HCT116 (cell line): ENCODE measurements at regions not wholly inside any gene's neighbourhood (a gene's known extent, or its start where the extent isn't known, plus 50 kb on each side); places are given as distances from the start of the nearest gene placed in this dataset.

ENCODE experiments used
- ATAC-seq: fragments of 200-7000 bp; cut with Tn5 transposase; 2 replicates; pipeline ENCODE4 v1.9.1; 2020; ENCODE audit warnings: mild to moderate bottlenecking, moderate library complexity
- BruUV-seq: library from RNA; stranded (reverse); fragments of 400-500 nt; replicated peaks from 2 replicates; lab custom pipeline; 2021; lab: Mats Ljungman, UMichigan
- CTCF ChIA-PET: fragments of 300-600 bp; sonication (Branson Sonifier 250); formaldehyde crosslinking; loops from one replicate; lab custom pipeline; 2021; ENCODE audit warnings: antibody characterized with exemption; lab: Charles Lee
- POLR2A ChIA-PET: fragments of 300-600, 350-600 bp; sonication (Branson Sonifier 250); formaldehyde crosslinking; loops from one replicate; lab custom pipeline; 2021; ENCODE audit warnings: antibody characterized with exemption; lab: Charles Lee
- RAD21 ChIA-PET, 2 experiments: fragments of 300-600 bp; sonication (Branson Sonifier 250); formaldehyde crosslinking; loops; one replicate each; lab custom pipeline; 2023; ENCODE audit warnings: low total read pairs in 2 of 2; ENCODE audit not compliant: uncharacterized antibody in 2 of 2, unreplicated experiment in 2 of 2, low non-redundant PET in 1 of 2; lab: Charles Lee
- DNase-seq: peaks from one replicate; pipeline ENCODE4 v3.0.0-alpha.2; 2010; ENCODE audit warnings: low read depth, low spot score
- H2AFZ ChIP-seq: fragments of 200-600 bp; shearing (Covaris generic), sonication (generic); 2 replicates; pipeline ENCODE4 v1.6.1; 2017; ENCODE audit warnings: low read depth, mixed run types, mixed read lengths, antibody characterized with exemption, low read length; ENCODE audit not compliant: poor library complexity, severe bottlenecking
- H3K27ac ChIP-seq: 2 replicates; pipeline ENCODE4 v1.5.1; 2012; ENCODE audit warnings: low read depth, low read length
- H3K27me3 ChIP-seq: fragments of 200-600 bp; sonication (generic); 2 replicates; pipeline ENCODE4 v1.6.1; 2016; ENCODE audit warnings: mixed run types, low read length, mixed read lengths; ENCODE audit not compliant: insufficient read depth
- H3K36me3 ChIP-seq, 2 experiments: fragments of 200-500 bp in 1 of 2; fragments of 200-600 bp in 1 of 2; sonication (Bioruptor generic) in 1 of 2; sonication (generic) in 1 of 2; 2 replicates each; pipeline versions ENCODE4 v1.5.1 to v1.6.1; 2014 to 2016; ENCODE audit warnings: low read length in 2 of 2, inconsistent platforms in 1 of 2, mixed read lengths in 1 of 2, mixed run types in 1 of 2; ENCODE audit not compliant: insufficient read depth in 2 of 2, control insufficient read depth in 1 of 2
- H3K4me1 ChIP-seq, 2 experiments: fragments of 200-600 bp in 1 of 2; sonication (generic) in 1 of 2; 2 replicates each; pipeline versions ENCODE4 v1.5.1 to v1.6.1; 2012 to 2017; ENCODE audit warnings: low read length in 2 of 2, inconsistent platforms in 1 of 2, mild to moderate bottlenecking in 1 of 2, mixed read lengths in 1 of 2, mixed run types in 1 of 2, moderate library complexity in 1 of 2; ENCODE audit not compliant: insufficient read depth in 2 of 2, control insufficient read depth in 1 of 2
- H3K4me2 ChIP-seq: fragments of 200-600 bp; sonication (generic); 2 replicates; pipeline ENCODE4 v1.6.1; 2017; ENCODE audit warnings: mixed run types, low read length, mixed read lengths
- H3K4me3 ChIP-seq, 2 experiments: fragments of 200-600 bp in 1 of 2; sonication (generic) in 1 of 2; replicated peaks in 1 of 2; 2 replicates each; pipeline ENCODE4 v1.5.1; 2011 to 2016; ENCODE audit warnings: low read length in 2 of 2, control low read depth in 1 of 2, low read depth in 1 of 2, mild to moderate bottlenecking in 1 of 2, mixed read lengths in 1 of 2, mixed run types in 1 of 2
- H3K79me2 ChIP-seq: fragments of 200-600 bp; sonication (generic); 2 replicates; pipeline ENCODE4 v1.6.1; 2017; ENCODE audit warnings: mild to moderate bottlenecking, mixed run types, low read length, moderate library complexity, mixed read lengths; ENCODE audit not compliant: insufficient read depth
- H3K9ac ChIP-seq: fragments of 200-600 bp; sonication (generic); 2 replicates; pipeline ENCODE4 v1.6.1; 2016; ENCODE audit warnings: low read length, mixed read lengths
- H3K9me2 ChIP-seq: fragments of 200-600 bp; sonication (generic), shearing (Covaris generic); 2 replicates; pipeline ENCODE4 v1.6.1; 2017; ENCODE audit warnings: mixed run types, mild to moderate bottlenecking, moderate library complexity; ENCODE audit not compliant: insufficient read depth
- H3K9me3 ChIP-seq, 2 experiments: fragments of 200-500 bp in 1 of 2; fragments of 200-600 bp in 1 of 2; sonication (Bioruptor generic) in 1 of 2; sonication (generic) in 1 of 2; 2 replicates each; pipeline ENCODE4 v1.6.1; 2014 to 2017; ENCODE audit warnings: low read length in 2 of 2, mixed read lengths in 2 of 2, inconsistent platforms in 1 of 2, low read depth in 1 of 2, mild to moderate bottlenecking in 1 of 2, mixed run types in 1 of 2, moderate library complexity in 1 of 2; ENCODE audit not compliant: control insufficient read depth in 1 of 2, insufficient read depth in 1 of 2
- H4K20me1 ChIP-seq: fragments of 200-600 bp; sonication (generic), shearing (Covaris generic); 2 replicates; pipeline ENCODE4 v1.6.1; 2017; ENCODE audit warnings: mixed run types, mild to moderate bottlenecking, moderate library complexity; ENCODE audit not compliant: insufficient read depth
- CBX3 ChIP-seq: IDR thresholded peaks from 2 replicates; pipeline ENCODE4 v1.6.1; 2012; ENCODE audit warnings: low read depth
- CEBPB ChIP-seq: IDR thresholded peaks from 2 replicates; pipeline ENCODE4 v1.6.1; 2012; ENCODE audit warnings: low read depth
- CTCF ChIP-seq, 3 experiments: fragments of 200-600 bp in 1 of 3; sonication (generic) in 1 of 3; IDR thresholded peaks in 2 of 3; conservative IDR thresholded peaks in 1 of 3; 2 replicates each; pipeline ENCODE4 v1.5.1; 2012 to 2017; ENCODE audit warnings: low read depth in 2 of 3, low read length in 2 of 3, antibody characterized with exemption in 1 of 3, borderline replicate concordance in 1 of 3, control low read depth in 1 of 3, mild to moderate bottlenecking in 1 of 3, mixed read lengths in 1 of 3, mixed run types in 1 of 3, moderate library complexity in 1 of 3; ENCODE audit not compliant: insufficient read depth in 1 of 3
- EGR1 ChIP-seq: IDR thresholded peaks from 2 replicates; pipeline ENCODE4 v1.6.1; 2012; ENCODE audit warnings: low read depth
- ELF1 ChIP-seq: IDR thresholded peaks from 2 replicates; pipeline ENCODE4 v1.6.1; 2012; ENCODE audit warnings: low read depth, borderline replicate concordance
- EZH2 ChIP-seq: fragments of 200-600 bp; sonication (generic); IDR thresholded peaks from 2 replicates; pipeline ENCODE4 v1.6.1; 2017; ENCODE audit warnings: antibody characterized with exemption, mixed run types
- EZH2phosphoT487 ChIP-seq: fragments of 200-600 bp; IDR thresholded peaks from 2 replicates; pipeline ENCODE4 v1.6.1; 2018; ENCODE audit warnings: antibody characterized with exemption, borderline replicate concordance
- FOSL1 ChIP-seq: IDR thresholded peaks from 2 replicates; pipeline ENCODE4 v1.6.1; 2012; ENCODE audit warnings: low read depth
- JUND ChIP-seq: IDR thresholded peaks from 2 replicates; pipeline ENCODE4 v1.6.1; 2012
- MAX ChIP-seq: IDR thresholded peaks from 2 replicates; pipeline ENCODE4 v1.6.1; 2012
- POLR2A ChIP-seq: IDR thresholded peaks from 2 replicates; pipeline ENCODE4 v1.7.0; 2011; ENCODE audit warnings: borderline replicate concordance; ENCODE audit not compliant: insufficient read depth, insufficient read length; ENCODE audit errors: extremely low read depth
- POLR2AphosphoS5 ChIP-seq: IDR thresholded peaks from 2 replicates; pipeline ENCODE4 v1.6.1; 2011; ENCODE audit warnings: mild to moderate bottlenecking, low read depth, low read length, moderate library complexity
- SIN3A ChIP-seq: IDR thresholded peaks from 2 replicates; pipeline ENCODE4 v1.6.1; 2012; ENCODE audit warnings: low read depth
- SP1 ChIP-seq: IDR thresholded peaks from 2 replicates; pipeline ENCODE4 v1.6.1; 2012; ENCODE audit warnings: low read depth
- TCF7L2 ChIP-seq: IDR thresholded peaks from 2 replicates; pipeline ENCODE4 v1.7.0; 2011; ENCODE audit warnings: borderline replicate concordance, inconsistent platforms; ENCODE audit not compliant: insufficient read depth, insufficient read length; ENCODE audit errors: extremely low read depth
- YY1 ChIP-seq: IDR thresholded peaks from 2 replicates; pipeline ENCODE4 v1.6.1; 2011; ENCODE audit warnings: low read length, low read depth, moderate library complexity, mild to moderate bottlenecking; ENCODE audit not compliant: insufficient replicate concordance; ENCODE audit errors: extremely low read depth
- ZFX ChIP-seq: fragments of 450-650 bp; IDR thresholded peaks from 2 replicates; pipeline ENCODE4 v1.6.1; 2017
- ZNF274 ChIP-seq: fragments of 200-500 bp; sonication (Bioruptor generic); IDR thresholded peaks from 2 replicates; pipeline ENCODE4 v1.6.1; 2014; ENCODE audit warnings: mild to moderate bottlenecking, low read depth, low read length, inconsistent platforms
- intact Hi-C: fragments of 100-400 bp; cut with micrococcal nuclease; formaldehyde crosslinking; loops from 2 replicates; pipeline ENCODE4 v1.10.0; 2022

- Histone ChIP-seq H2AFZ (no peak overlapping the region), H3K9ac (no peak overlapping the region), H3K27me3 (no peaks in the 10 kb centered on the region), H3K9me3 (no peaks in the 10 kb centered on the region), H4K20me1 (no peaks in the 10 kb centered on the region), H3K36me3 (no peaks in the 10 kb centered on the region), H3K9me2 (no peaks in the 10 kb centered on the region), H3K4me2 (no peak overlapping the region), H3K27ac (no peak overlapping the region), H3K4me1 (peaks cover 14 to 21% of the 10 kb centered on the region in 2 experiments), H3K79me2 (no peaks in the 10 kb centered on the region), H3K4me3 (no peak overlapping the region)
- intact Hi-C loops: no loop called here
- ChIA-PET CTCF (no interaction called here), RAD21 (no interaction called here), POLR2A (no interaction called here)
- TF ChIP-seq EZH2: no peak
- TF ChIP-seq POLR2A: no peak
- TF ChIP-seq EZH2phosphoT487: no peak
- no peak for TF ChIP-seq JUND
- no peak for TF ChIP-seq SIN3A
- TF ChIP-seq POLR2AphosphoS5: no peak
- no peak for TF ChIP-seq ZFX
- DNase-seq: no peak
- no TSS peak for BruUV-seq
- ATAC-seq: no peak
These were observed 91.0 kb upstream of the MED13L start for GRCh38 chr12:116368196-116369194.

- H4K20me1 ChIP-seq: no peaks in the 10 kb centered on the region
These were observed 92.5 kb upstream of the MED13L start for GRCh38 chr12:116370004-116370404.

More at GRCh38 chr12:116370004-116370404, 92.5 kb upstream of the MED13L start:
- DNase-seq (no peak), ATAC-seq (no peak)
- no peak overlapping the region for H3K4me3 ChIP-seq
- ChIA-PET POLR2A (no interaction called here), RAD21 (no interaction called here), CTCF (no interaction called here)
- H3K27me3 ChIP-seq: no peaks in the 10 kb centered on the region
- no TSS peak for BruUV-seq
- intact Hi-C loops: no loop called here
- no peaks in the 10 kb centered on the region for H3K9me3 ChIP-seq
- H3K9me2 ChIP-seq: no peaks in the 10 kb centered on the region
- H3K9ac ChIP-seq: no peak overlapping the region
- H3K27ac ChIP-seq: no peak overlapping the region
- peaks cover 13 to 16% of the 10 kb centered on the region in 2 experiments for H3K4me1 ChIP-seq
- H3K79me2 ChIP-seq: no peaks in the 10 kb centered on the region
- no peaks in the 10 kb centered on the region for H3K36me3 ChIP-seq
- TF ChIP-seq CEBPB: no peak
- no peak for TF ChIP-seq CTCF (IDR thresholded peaks at IDR 0.05 in 2 of 3, conservative IDR thresholded peaks at IDR 0.05 in 1 of 3; ENCODE audit: borderline replicate concordance in 1 of 3, insufficient read depth in 1 of 3, low read depth in 2 of 3, low read length in 2 of 3)
- no peak for TF ChIP-seq ZFX
- TF ChIP-seq SIN3A: no peak
- TF ChIP-seq CBX3: no peak
- TF ChIP-seq FOSL1: no peak
- no peak for TF ChIP-seq EGR1
- no peak for TF ChIP-seq POLR2AphosphoS5
- TF ChIP-seq EZH2phosphoT487: no peak
- no peak for TF ChIP-seq POLR2A
- TF ChIP-seq EZH2: no peak
- TF ChIP-seq SP1: no peak
- TF ChIP-seq TCF7L2: no peak
- no peak for TF ChIP-seq MAX
- no peak for TF ChIP-seq YY1
- TF ChIP-seq ELF1: no peak
- no peak for TF ChIP-seq ZNF274
- H3K4me2 ChIP-seq: no peak overlapping the region
- no peak overlapping the region for H2AFZ ChIP-seq
